ENCODE measurements at regions not wholly inside any gene's neighbourhood (a gene's known extent, or its start where the extent isn't known, plus 50 kb on each side); places are given as distances from the start of the nearest gene placed in this dataset.

DNA sequence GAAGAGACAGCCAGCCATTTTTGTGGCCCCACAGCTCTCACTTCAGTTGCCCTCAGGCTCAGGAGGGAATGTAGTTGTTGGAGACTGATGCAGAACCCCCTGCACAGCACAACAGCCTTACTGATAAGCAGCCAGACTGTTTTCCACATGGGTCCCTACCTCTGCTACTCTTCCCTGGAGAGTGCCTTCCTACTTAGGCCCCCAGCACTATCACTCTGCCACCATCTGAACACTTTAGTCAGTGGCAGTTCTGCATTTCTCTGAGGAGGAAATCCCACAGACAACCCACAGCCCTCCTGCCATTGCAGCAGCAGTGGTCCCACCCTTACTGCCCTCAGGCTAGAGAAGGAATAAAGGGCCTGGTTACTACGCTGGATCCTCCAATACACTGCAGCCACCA, 61.8 kb upstream of the PTPRD start:
- H3K4me3 ChIP-seq (ENCODE audit: low read depth, low read length), result no peak overlapping the region
- DNase-seq (ENCODE audit: low read depth, low spot score), result no peak
- TF ChIP-seq, protein P1, sequence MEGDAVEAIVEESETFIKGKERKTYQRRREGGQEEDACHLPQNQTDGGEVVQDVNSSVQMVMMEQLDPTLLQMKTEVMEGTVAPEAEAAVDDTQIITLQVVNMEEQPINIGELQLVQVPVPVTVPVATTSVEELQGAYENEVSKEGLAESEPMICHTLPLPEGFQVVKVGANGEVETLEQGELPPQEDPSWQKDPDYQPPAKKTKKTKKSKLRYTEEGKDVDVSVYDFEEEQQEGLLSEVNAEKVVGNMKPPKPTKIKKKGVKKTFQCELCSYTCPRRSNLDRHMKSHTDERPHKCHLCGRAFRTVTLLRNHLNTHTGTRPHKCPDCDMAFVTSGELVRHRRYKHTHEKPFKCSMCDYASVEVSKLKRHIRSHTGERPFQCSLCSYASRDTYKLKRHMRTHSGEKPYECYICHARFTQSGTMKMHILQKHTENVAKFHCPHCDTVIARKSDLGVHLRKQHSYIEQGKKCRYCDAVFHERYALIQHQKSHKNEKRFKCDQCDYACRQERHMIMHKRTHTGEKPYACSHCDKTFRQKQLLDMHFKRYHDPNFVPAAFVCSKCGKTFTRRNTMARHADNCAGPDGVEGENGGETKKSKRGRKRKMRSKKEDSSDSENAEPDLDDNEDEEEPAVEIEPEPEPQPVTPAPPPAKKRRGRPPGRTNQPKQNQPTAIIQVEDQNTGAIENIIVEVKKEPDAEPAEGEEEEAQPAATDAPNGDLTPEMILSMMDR (IDR thresholded peaks at IDR 0.05; ENCODE audit: low read depth, low read length), result no peak
- in situ Hi-C loops (cut with HindIII; ENCODE audit: low sequenced_read_pairs), result no loop called here

GRCh38 chr9:10678010-10678409, 65.2 kb upstream of the PTPRD start:
- in situ Hi-C loops (cut with HindIII; ENCODE audit: low sequenced_read_pairs), result no loop called here

DNA sequence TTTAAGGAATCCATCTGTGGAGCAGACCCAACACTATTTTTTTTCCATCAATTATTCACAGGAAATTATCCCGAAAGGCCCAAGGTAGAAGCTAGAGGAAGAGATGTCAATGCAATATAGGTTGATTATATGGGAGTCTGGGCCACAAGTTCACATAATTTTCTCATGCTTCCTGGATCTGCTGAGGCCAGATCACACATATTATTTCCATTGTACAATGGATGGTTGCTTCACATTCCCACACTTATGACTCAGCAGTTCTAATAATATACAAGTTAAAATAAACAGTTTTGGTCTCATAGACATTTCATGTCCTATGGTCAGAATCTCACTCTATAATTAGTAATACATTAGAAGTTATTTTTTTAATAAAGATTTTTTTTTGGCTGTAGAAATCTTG, 66.0 kb upstream of the PTPRD start:
- peak; percentile 77 for DNase-seq (ENCODE audit: low read depth, low spot score)
- no peak overlapping the region for H3K4me3 ChIP-seq (ENCODE audit: low read depth, low read length)
- in situ Hi-C loops (cut with HindIII; ENCODE audit: low sequenced_read_pairs), result no loop called here
- TF ChIP-seq, protein P1 (IDR thresholded peaks at IDR 0.05; ENCODE audit: low read depth, low read length), result no peak

More at GRCh38 chr9:10678010-10678409, 65.2 kb upstream of the PTPRD start:
- no peak overlapping the region for H3K4me3 ChIP-seq (ENCODE audit: low read depth, low read length)
- peak; percentile 12 for DNase-seq (ENCODE audit: low read depth, low spot score)
- TF ChIP-seq, protein P1 (IDR thresholded peaks at IDR 0.05; ENCODE audit: low read depth, low read length), result no peak

DNA sequence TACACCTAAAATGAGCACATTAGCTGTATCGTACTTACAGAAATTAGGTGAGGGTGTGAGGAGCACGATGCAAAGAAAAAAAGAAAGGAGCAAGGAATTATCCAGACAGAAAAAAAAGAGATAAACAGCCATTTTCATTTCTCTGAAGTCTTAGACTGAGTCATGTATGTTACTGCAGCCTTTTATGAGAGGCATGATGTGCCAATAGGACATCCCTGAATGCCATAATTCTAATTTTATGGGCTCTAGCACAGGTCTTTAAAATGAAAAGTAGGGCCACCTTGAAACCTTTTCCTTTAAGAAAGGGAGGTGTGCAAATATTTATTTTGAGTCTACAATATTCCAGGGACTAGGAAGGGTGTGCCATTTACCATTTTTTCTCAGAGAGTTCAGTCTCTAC, 74.1 kb upstream of the PTPRD start:
- TF ChIP-seq, protein P1 (IDR thresholded peaks at IDR 0.05; ENCODE audit: low read depth, low read length), result no peak
- no peak for DNase-seq (ENCODE audit: low read depth, low spot score)
- in situ Hi-C loops (cut with HindIII; ENCODE audit: low sequenced_read_pairs), result no loop called here
- no peak overlapping the region for H3K4me3 ChIP-seq (ENCODE audit: low read depth, low read length)

GRCh38 chr9:10690546-10690945, 77.7 kb upstream of the PTPRD start:
- TF ChIP-seq, protein P1 (IDR thresholded peaks at IDR 0.05; ENCODE audit: low read depth, low read length), result no peak
- no peak overlapping the region for H3K4me3 ChIP-seq (ENCODE audit: low read depth, low read length)
- in situ Hi-C loops (cut with HindIII; ENCODE audit: low sequenced_read_pairs), result no loop called here
- no peak for DNase-seq (ENCODE audit: low read depth, low spot score)

- in situ Hi-C loops (cut with HindIII; ENCODE audit: low sequenced_read_pairs), result no loop called here
- TF ChIP-seq, protein P1 (IDR thresholded peaks at IDR 0.05; ENCODE audit: low read depth, low read length), result no peak
- H3K4me3 ChIP-seq (ENCODE audit: low read depth, low read length), result no peak overlapping the region
- DNase-seq (ENCODE audit: low read depth, low spot score), result no peak
These were observed 84.2 kb upstream of the PTPRD start for GRCh38 chr9:10697044-10697443.

- no peak for DNase-seq (ENCODE audit: low read depth, low spot score)
- TF ChIP-seq, protein P1 (IDR thresholded peaks at IDR 0.05; ENCODE audit: low read depth, low read length), result no peak
- H3K4me3 ChIP-seq (ENCODE audit: low read depth, low read length), result no peak overlapping the region
- in situ Hi-C loops (cut with HindIII; ENCODE audit: low sequenced_read_pairs), result no loop called here
These were observed 87.5 kb upstream of the PTPRD start for GRCh38 chr9:10700291-10700690.

Measured in astrocyte of the spinal cord (primary cell).